Suprapubic skin (tissue), 4 donors: ENCODE measurements at regions not wholly inside any gene's neighbourhood (a gene's known extent, or its start where the extent isn't known, plus 50 kb on each side); places are given as distances from the start of the nearest gene placed in this dataset.

Experiments
- DNase-seq, 2 donors: peaks; one replicate each; pipeline ENCODE4 v3.0.0-alpha.2; 2019; ENCODE audit warnings: low spot score in 2 of 2
- H3K27ac ChIP-seq: fragments of 200-600 bp; sonication (generic); one replicate; pipeline ENCODE4 v1.5.1; 2019
- H3K27me3 ChIP-seq: fragments of 200-600 bp; sonication (generic); one replicate; pipeline ENCODE4 v1.5.1; 2019
- H3K36me3 ChIP-seq: fragments of 200-600 bp; sonication (generic); one replicate; pipeline ENCODE4 v1.5.1; 2019
- H3K4me1 ChIP-seq: fragments of 200-600 bp; sonication (generic); one replicate; pipeline ENCODE4 v1.5.1; 2019
- H3K4me3 ChIP-seq: fragments of 200-600 bp; sonication (generic); one replicate; pipeline ENCODE4 v1.5.1; 2019; ENCODE audit warnings: mild to moderate bottlenecking
- H3K9me3 ChIP-seq: fragments of 200-600 bp; sonication (generic); one replicate; pipeline ENCODE4 v1.5.1; 2019
- EP300 ChIP-seq: sonication (generic); formaldehyde crosslinking; IDR thresholded peaks from one replicate; pipeline ENCODE4 v1.6.1; 2017; ENCODE audit warnings: antibody characterized with exemption
- POLR2A ChIP-seq, 2 donors: fragments of 450-650 bp; IDR thresholded peaks; one replicate each; pipeline ENCODE4 v1.6.1; 2017; ENCODE audit warnings: antibody characterized with exemption in 2 of 2, mild to moderate bottlenecking in 2 of 2, moderate library complexity in 2 of 2
- POLR2AphosphoS5 ChIP-seq, 3 donors: sonication (generic); formaldehyde crosslinking; IDR thresholded peaks; one replicate each; pipeline ENCODE4 v1.6.1; 2017; ENCODE audit warnings: antibody characterized with exemption in 3 of 3
- WGBS: methylation state at CpG from one replicate; pipeline ENCODE4 v1.1.5; 2018; 5-methylcytosine and 5-hydroxymethylcytosine counted together
- TF ChIP-seq, protein P1 (sequence below), 2 donors: fragments of 200-600 bp in 1 of 2; fragments of 450-650 bp in 1 of 2; sonication (generic) in 1 of 2; IDR thresholded peaks; one replicate each; pipeline ENCODE4 v1.5.1; 2016 to 2019; ENCODE audit warnings: antibody characterized with exemption in 2 of 2, mild to moderate bottlenecking in 1 of 2, moderate library complexity in 1 of 2

DNA sequence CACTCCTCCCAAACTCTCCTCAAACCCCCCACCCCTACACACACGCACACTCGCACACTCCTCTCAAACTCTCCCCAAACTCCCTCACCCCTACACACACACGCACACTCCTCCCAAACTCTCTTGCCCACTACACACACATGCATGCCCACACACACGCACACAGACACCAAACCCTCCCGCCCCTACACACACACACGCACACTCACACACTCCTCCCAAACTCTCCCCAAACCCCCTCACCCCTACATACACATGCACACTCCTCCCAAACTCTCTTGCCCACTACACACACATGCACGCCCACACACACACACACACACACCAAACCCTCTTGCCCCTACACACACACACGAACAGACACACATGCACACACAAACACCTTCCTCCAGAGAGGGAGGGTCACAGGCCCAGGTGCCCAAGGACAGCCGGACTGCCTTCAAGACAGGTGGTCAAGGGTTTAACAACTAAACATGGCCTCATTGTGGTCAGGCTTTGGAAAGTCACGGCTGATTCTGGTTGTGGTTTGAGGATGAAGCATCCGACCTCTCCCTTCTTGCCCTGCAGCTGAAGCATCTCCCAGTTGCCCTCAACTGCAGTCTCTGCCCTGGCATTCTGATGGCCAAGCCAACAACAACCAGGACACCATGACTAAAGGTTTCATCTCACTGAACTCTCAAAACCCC lies 72.3 kb upstream of the SNTG2 start:
- Histone ChIP-seq H3K27me3 (peaks cover 16% of the 10 kb centered on the region), H3K4me1 (no peaks in the 10 kb centered on the region), H3K4me3 (no peak overlapping the region), H3K27ac (no peak overlapping the region), H3K36me3 (no peaks in the 10 kb centered on the region), H3K9me3 (no peaks in the 10 kb centered on the region)
- TF ChIP-seq POLR2A (IDR thresholded peaks at IDR 0.05) (no peak), POLR2AphosphoS5 (IDR thresholded peaks at IDR 0.05) (no peak), EP300 (no peak)
- TF ChIP-seq, protein P1, sequence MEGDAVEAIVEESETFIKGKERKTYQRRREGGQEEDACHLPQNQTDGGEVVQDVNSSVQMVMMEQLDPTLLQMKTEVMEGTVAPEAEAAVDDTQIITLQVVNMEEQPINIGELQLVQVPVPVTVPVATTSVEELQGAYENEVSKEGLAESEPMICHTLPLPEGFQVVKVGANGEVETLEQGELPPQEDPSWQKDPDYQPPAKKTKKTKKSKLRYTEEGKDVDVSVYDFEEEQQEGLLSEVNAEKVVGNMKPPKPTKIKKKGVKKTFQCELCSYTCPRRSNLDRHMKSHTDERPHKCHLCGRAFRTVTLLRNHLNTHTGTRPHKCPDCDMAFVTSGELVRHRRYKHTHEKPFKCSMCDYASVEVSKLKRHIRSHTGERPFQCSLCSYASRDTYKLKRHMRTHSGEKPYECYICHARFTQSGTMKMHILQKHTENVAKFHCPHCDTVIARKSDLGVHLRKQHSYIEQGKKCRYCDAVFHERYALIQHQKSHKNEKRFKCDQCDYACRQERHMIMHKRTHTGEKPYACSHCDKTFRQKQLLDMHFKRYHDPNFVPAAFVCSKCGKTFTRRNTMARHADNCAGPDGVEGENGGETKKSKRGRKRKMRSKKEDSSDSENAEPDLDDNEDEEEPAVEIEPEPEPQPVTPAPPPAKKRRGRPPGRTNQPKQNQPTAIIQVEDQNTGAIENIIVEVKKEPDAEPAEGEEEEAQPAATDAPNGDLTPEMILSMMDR (IDR thresholded peaks at IDR 0.05): no peak
- peak in 1 of 2 donors; percentile 48 for DNase-seq
- 87% methylated on average over 11 of the region's 11 CpGs for WGBS

GRCh38 chr2:877747-878146 lies 72.9 kb upstream of the SNTG2 start:
- DNase-seq: peak in 1 of 2 donors; percentile 23
- peaks cover 16% of the 10 kb centered on the region for H3K27me3 ChIP-seq
- 92% methylated on average over 14 of the region's 14 CpGs for WGBS
- no peaks in the 10 kb centered on the region for H3K9me3 ChIP-seq
- H3K36me3 ChIP-seq: no peaks in the 10 kb centered on the region
- H3K4me3 ChIP-seq: no peak overlapping the region
- no peaks in the 10 kb centered on the region for H3K4me1 ChIP-seq
- no peak overlapping the region for H3K27ac ChIP-seq
- TF ChIP-seq POLR2AphosphoS5 (IDR thresholded peaks at IDR 0.05) (no peak), EP300 (no peak), POLR2A (IDR thresholded peaks at IDR 0.05) (no peak)
- TF ChIP-seq, protein P1 (IDR thresholded peaks at IDR 0.05): no peak

DNA sequence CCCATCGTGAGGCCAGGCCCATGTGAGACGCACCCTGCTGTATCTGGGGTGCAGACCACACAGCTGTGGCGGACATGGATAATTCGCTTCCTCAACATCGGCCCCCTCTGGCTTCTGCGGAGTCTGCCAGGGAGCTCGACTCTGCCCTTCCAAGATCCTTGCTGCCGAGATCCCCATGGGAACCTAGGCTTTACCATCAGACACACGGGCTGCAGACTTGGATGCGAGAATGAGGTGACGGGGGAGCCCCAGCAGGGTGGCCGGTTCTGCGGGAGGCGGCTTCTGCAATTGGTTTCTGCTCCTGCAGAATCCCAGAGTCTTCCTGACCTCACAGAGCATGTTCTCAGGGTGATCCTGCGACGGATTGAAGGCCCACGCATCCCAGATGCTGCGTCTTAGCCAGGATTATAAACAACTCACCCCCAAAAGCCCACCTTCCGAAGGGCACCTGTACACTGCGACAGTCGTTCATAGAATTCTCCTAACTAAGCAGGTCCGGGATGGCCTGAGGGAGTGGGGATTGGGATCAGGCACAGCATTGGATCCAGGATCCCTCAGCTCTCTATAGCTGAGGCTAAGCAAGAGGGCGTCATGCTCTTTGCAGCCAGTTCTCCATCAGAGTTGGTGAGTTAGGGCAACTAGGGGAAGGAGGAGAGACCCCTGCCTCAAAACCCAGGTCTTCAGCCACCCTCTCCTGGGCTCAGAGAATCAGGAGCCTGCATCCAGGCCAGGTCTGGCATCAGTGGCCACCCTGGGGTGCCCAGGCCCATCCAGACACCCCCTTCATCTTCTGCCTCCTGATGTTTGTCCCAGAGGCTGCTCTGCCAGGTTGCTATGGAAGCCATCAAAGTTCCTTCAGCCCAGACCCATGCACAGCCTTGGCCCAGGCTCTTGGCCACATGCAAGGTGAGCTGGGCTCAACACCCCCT lies 74.7 kb upstream of the SNTG2 start:
- TF ChIP-seq POLR2A (IDR thresholded peaks at IDR 0.05) (no peak), POLR2AphosphoS5 (IDR thresholded peaks at IDR 0.05) (no peak), EP300 (no peak)
- TF ChIP-seq, protein P1 (IDR thresholded peaks at IDR 0.05): no peak
- Histone ChIP-seq H3K27me3 (peaks cover 14% of the 10 kb centered on the region), H3K4me3 (no peak overlapping the region), H3K9me3 (no peaks in the 10 kb centered on the region), H3K27ac (no peak overlapping the region), H3K4me1 (no peaks in the 10 kb centered on the region), H3K36me3 (no peaks in the 10 kb centered on the region)
- 90% methylated on average over 14 of the region's 23 CpGs for WGBS
- peak in 1 of 2 donors; percentile 72 for DNase-seq

- no peak overlapping the region for H3K27ac ChIP-seq
- 84% methylated on average over 26 of the region's 27 CpGs for WGBS
Measured at GRCh38 chr2:873651-874580, 76.7 kb upstream of the SNTG2 start.

More at GRCh38 chr2:873651-874580, 76.7 kb upstream of the SNTG2 start:
- TF ChIP-seq, protein P1 (IDR thresholded peaks at IDR 0.05): no peak
- no peak for TF ChIP-seq POLR2A (IDR thresholded peaks at IDR 0.05)
- no peak for TF ChIP-seq POLR2AphosphoS5 (IDR thresholded peaks at IDR 0.05)
- TF ChIP-seq EP300: no peak
- Histone ChIP-seq H3K4me3 (no peak overlapping the region), H3K27me3 (peaks cover 26% of the 10 kb centered on the region), H3K9me3 (no peaks in the 10 kb centered on the region), H3K4me1 (no peaks in the 10 kb centered on the region), H3K36me3 (no peaks in the 10 kb centered on the region)
- DNase-seq: peak in 1 of 2 donors; percentile 67
